SIG-M5 treated with dmso at 0.1 percent for 504 hours (cell line): ENCODE measurements at regions not wholly inside any gene's neighbourhood (a gene's known extent, or its start where the extent isn't known, plus 50 kb on each side); places are given as distances from the start of the nearest gene placed in this dataset.

ENCODE experiments used
- DNase-seq: peaks from one replicate; lab custom pipeline; 2025; ENCODE audit not compliant: unreplicated experiment; lab: John Stamatoyannopoulos, UW

DNA sequence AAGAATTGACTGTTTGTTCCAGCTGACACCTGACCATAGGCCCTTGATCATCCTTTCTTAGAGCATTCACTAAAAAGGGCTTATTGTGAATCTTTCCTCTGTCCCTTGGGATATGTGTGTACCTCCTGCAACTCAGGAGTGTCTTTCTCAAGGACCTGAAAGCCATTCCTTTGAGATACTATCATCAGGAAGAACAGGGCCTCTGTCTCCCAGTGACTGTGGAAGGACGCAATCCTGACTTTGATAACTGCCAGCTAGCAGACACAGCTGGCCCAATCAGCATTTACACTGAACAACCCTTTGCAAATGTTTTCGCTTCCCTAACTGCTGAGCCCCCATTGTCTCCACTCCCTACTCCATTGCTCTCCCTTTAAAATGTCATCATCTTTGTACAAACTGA is 144.4 kb downstream of the RMI1 start:
- DNase-seq, result no peak

DNA sequence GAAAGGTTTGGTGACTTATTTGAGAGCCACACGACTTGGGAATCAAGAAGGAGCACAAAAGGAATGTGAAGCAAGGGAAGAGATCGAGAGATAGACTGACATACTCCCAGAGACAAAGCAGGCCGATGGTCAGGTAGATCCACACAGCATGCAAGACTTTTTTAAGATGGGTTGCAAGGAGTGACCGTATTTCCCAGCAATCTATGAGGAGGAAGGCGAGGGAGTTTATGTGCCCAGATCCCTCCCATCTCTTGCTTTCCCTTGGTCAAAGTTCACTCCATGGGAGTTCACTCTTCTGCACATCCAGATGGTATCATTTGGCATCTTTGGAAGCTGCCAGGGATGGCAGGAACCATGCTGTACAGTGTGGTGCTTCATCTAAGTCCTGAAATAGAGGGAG is 148.9 kb downstream of the RMI1 start:
- DNase-seq, result no peak

DNA sequence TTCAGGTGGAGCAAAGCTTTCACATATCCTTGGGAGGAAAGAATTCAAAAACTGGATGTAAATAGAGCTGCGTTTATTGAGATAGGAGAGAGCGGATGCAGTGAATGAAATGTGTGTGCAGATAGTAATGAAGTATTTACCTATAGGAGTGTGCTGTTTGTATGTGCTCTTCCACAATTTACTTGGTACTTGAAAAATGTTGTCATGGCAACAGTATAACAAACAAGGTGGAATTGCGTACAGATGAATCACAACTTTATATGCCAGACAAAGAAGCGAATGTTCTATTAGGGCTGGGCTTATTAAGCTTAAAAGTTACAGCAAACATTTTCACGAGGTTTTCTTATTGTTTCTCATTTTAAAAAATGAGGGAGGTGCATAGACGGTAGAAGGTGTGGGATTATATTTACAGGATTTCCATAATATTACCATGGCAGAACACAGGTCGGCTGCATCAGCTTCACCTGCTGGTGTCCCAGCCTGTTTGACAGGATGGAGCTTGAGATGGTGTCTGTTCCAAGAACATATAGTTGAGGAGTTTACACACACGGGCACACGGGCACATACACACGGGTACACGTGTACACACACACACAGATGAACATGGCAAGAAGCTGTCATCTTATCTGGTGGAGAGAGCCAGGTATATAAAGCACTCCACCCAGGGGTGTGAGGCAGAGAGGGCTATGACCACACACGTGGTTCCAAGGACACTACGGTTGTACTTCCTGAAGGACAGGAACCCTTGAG is 155.7 kb downstream of the RMI1 start:
- DNase-seq, result peak; percentile 2

DNA sequence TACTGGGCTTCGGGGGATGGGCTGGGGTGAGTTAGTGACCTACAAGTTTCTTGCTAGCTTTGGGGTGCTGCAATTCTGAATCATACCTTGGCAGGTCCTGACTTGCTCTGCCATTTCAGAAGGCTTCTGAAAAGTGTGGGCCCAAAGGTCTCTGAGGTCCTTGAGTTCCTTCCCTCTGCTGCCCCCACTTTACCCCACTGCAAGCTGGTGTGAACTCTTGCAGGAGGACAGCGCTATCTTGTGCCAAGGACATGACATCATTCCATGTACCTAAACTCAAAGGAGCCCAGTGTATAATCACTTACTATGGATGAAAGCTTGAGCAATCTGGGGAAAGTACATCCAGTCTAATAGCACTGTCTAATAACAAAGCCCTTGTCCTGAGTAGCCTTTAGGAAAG is 157.4 kb downstream of the RMI1 start:
- DNase-seq, result no peak

DNA sequence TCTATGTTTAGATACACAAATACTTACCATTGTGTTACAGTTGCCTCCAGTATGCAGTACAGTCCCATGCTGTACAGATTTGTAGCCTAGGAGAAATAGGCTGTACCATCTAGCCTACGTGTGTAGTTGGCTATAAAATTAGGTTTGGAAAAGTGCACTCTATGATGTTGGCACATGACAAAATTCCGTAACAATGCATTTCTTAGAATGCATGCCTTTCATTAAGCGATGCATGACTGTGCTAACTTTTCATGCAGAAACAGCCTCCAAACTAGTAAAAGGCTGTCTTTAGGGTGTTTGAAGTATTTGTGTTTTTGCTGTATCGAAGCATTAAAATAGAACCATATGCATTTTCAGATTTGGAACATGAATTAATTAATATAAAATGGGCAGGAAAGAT is 157.9 kb downstream of the RMI1 start:
- DNase-seq, result no peak

GRCh38 chr9:84139296-84140070 is 158.9 kb downstream of the RMI1 start:
- DNase-seq, result peak; percentile 13

DNA sequence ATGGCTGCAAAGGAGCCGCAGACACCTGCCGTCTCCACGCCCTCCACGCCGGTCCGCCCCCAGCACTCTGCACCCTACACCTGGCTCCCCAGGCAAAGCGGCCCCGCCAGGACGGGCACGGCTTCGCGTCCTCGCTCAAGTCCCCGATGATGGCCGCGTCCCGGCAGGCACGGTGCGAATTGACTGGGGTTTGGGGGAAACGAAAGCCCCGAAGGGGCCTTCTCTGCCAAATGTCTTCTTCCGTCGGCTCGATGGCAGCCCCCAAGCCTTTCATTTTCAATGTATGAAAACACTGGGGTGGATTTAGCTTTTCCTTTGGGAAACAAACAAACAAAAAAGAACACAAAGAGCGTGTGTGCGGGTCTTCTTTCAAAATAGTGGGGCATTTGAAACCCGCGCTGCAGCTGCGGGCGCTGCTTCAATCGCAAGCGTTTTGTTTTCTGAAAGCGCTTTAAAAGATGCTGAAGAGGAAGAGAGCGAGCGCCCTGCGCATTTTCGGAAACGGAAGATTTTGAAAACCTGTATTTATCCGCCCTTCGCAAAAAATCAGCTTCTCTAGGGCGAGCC is 160.0 kb downstream of the RMI1 start:
- no peak for DNase-seq

- DNase-seq, result no peak
These were observed 161.3 kb downstream of the RMI1 start for GRCh38 chr9:84141741-84142370.

DNA sequence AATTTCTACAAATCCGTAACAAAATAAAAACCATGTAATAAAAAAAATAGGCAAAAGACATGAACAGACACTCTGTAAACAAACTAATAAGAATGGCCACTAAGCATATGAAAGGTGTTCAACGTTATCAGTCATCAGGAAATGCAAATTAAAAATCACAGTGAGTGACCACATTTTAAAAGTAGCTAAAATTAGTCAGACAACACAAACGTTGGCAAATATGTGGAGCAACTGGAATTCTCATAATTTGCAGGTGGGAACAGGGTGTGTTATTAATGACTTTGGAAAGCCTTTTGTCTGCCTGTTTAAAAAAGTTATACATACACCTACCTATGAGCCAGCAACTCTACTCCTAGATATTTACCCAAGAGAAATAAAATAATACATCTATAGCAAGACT is 164.4 kb downstream of the RMI1 start:
- DNase-seq, result no peak

- DNase-seq, result no peak
These were observed 165.2 kb downstream of the RMI1 start for GRCh38 chr9:84145780-84146179.

DNA sequence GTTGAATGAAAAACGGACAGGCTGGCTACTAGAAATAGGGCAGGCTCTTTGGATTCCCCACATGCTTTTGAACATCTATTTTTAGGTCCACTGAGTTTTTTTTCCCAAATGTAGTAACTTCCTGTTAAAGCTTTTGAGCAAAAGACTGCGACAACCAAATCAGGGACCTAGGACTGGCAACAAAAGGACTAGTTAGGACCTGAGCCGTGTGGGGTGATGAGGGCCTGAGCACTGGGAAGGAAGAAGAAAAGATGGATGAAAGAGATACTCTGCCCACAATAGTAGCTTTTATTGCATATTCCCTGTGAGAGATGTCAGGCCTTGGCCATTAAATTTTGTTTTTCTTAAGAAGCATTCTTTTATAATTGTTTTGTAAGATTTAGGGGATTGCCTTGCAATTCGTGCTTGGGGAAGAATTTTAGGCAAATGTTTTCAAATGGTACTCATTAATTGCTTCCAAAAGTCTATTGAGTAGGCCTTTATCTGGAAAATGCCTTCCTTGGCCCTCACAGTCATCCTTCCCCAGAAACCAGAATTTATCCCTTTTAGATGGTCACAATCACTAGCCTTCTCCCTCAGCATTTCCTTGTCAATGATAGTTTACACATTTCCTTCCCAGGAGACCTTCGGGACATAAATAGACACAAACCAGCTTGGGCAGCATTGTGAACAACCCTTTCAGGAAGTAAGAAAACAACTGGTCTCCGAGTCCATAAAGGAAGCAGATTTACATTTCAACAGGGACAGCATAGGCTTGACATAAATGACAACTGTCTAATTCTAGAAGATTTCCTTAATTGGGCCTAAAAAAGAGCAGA is 166.5 kb downstream of the RMI1 start:
- DNase-seq, result no peak

- DNase-seq, result no peak
These were observed 170.6 kb downstream of the RMI1 start for GRCh38 chr9:84151236-84151635.

GRCh38 chr9:84151640-84152039 is 171.0 kb downstream of the RMI1 start:
- no peak for DNase-seq

DNA sequence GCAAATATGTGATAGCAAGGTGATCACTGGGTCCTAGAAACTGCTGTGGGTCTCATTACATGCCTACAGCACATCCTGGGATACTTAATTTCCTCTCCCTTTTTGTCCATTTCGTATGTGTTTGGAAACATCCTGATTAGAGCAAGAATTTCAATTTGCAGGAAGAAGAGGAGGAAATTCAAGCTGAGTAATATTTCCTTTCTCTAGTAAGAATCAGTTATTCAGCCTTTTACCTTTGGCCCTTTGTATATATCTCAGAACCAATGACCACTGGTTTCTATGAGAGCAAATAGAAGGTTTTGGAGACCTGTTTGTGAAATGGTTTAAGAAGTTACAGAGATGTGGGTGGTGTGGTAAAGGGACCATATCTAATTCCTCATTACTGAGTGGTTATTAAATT is 171.6 kb downstream of the RMI1 start:
- DNase-seq, result no peak

DNA sequence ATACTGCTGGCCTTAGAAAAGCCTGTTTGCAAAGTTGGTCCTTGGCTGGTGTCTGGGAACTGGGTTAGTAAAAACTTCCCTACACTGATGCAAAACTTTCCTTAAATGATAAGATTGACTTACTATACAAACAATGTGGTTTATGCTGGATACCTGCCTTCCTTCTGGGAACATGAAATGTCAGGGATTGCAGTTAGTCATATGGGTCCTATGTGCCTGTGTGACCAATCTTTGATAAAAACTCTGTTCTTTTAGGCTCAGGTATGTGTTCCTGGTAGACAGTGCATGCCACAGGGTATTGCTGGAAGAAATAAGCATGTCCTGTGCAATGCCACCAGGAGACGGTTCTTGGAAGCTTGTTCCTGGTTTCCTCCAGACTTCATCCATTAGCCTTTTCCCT is 173.3 kb downstream of the RMI1 start:
- DNase-seq, result no peak

DNA sequence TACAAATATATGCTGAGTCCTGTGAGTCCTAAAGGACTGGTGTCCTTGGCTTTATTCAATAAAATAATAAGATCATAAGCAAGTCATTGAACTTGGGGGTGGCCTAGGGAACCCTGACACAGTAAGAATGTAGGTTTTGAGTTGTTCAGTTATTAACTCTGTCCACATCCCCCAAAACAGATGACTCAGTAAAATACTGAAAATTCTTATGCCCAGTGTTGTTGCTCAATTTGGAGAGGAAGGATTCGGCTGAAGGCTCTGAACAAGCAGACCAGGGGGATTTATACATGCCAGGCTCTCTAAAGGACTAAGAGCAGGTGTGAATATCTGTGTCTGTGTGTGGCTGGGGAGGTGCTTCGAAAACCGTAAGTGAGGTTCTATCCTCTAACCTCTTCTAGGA is 173.7 kb downstream of the RMI1 start:
- no peak for DNase-seq

DNA sequence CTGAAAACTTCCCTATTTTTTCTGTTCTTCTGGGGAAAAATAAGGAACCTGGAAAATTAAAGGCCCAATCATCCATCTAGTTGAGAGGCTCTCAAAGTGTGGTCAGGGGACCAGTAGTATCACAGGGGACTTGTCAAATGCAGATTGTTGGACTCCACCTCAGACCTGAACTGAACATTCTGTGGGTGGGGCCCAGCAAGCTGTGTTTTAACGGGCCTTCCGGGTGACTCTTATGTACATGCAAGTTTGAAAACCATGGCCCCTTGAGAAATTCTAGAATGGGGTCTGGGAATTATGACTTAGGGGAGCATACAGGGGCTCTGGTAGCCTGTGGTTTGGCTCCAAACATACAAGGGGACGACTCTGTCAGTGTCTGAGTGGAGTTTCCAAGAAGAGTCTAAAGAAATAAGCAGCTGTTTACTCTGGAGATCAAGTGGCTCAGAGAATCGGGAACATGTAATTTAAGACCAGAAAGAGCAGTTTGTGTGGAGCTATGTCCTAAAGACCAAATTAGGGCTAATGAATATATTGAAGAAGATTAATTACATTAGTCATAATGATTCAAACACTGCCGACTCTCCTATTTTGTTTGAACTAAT is 177.4 kb downstream of the SLC28A3 start:
- DNase-seq, result no peak

- DNase-seq, result no peak
These were observed 173.7 kb downstream of the SLC28A3 start for GRCh38 chr9:84166891-84167290.

GRCh38 chr9:84169240-84169639 is 171.3 kb downstream of the SLC28A3 start:
- DNase-seq, result no peak

- DNase-seq, result no peak
These were observed 169.9 kb downstream of the SLC28A3 start for GRCh38 chr9:84170521-84171141.
